ENCODE measurements at regions not wholly inside any gene's neighbourhood (a gene's known extent, or its start where the extent isn't known, plus 50 kb on each side); places are given as distances from the start of the nearest gene placed in this dataset.

DNA sequence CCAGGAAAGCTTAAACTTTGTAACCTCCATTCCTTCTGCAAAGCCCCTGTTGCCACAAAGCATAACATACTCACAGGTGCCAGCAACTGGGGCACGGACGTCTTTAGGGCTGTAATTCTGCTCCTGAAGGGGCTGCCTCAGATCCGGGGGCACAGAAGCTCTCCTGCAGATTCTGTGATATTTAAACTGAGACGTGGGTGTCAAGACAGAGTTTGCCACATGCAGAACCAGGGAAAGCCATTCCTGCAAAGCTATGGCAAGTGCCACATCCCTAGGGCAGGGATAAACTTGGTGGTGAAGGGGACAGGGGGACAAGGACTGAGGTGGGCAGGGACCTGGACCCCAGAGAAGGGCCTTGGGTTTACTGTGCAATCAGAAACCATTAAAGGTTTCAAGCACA lies 247.2 kb downstream of the EIPR1 start:
- no peak for ATAC-seq
- no TSS peak for BruUV-seq (replicated peaks)
- ChIA-PET POLR2A (no interaction called here), RAD21 (ENCODE audit: low non-redundant PET in 1 of 2, low total read pairs in 2 of 2, uncharacterized antibody in 2 of 2, unreplicated experiment in 2 of 2) (no interaction called here), CTCF (no interaction called here)
- H4K20me1 ChIP-seq (ENCODE audit: insufficient read depth) = no peaks in the 10 kb centered on the region
- no peak for TF ChIP-seq MAX (IDR thresholded peaks at IDR 0.05)
- no peak for TF ChIP-seq CTCF (IDR thresholded peaks at IDR 0.05 in 2 of 3, conservative IDR thresholded peaks at IDR 0.05 in 1 of 3; ENCODE audit: borderline replicate concordance in 1 of 3, insufficient read depth in 1 of 3, low read depth in 2 of 3, low read length in 2 of 3)
- no peak for TF ChIP-seq SP1 (IDR thresholded peaks at IDR 0.05; ENCODE audit: low read depth)
- no peak for TF ChIP-seq REST (IDR thresholded peaks at IDR 0.05; ENCODE audit: low read depth)
- no peak for TF ChIP-seq RAD21 (IDR thresholded peaks at IDR 0.05; ENCODE audit: low read depth)
- no peak for TF ChIP-seq FOSL1 (IDR thresholded peaks at IDR 0.05; ENCODE audit: low read depth)
- TF ChIP-seq, protein P1, sequence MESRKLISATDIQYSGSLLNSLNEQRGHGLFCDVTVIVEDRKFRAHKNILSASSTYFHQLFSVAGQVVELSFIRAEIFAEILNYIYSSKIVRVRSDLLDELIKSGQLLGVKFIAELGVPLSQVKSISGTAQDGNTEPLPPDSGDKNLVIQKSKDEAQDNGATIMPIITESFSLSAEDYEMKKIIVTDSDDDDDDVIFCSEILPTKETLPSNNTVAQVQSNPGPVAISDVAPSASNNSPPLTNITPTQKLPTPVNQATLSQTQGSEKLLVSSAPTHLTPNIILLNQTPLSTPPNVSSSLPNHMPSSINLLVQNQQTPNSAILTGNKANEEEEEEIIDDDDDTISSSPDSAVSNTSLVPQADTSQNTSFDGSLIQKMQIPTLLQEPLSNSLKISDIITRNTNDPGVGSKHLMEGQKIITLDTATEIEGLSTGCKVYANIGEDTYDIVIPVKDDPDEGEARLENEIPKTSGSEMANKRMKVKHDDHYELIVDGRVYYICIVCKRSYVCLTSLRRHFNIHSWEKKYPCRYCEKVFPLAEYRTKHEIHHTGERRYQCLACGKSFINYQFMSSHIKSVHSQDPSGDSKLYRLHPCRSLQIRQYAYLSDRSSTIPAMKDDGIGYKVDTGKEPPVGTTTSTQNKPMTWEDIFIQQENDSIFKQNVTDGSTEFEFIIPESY (IDR thresholded peaks at IDR 0.05; ENCODE audit: extremely low read depth, insufficient replicate concordance, low read length) = no peak
- TF ChIP-seq EZH2 (IDR thresholded peaks at IDR 0.05) = no peak
- TF ChIP-seq ZFX (IDR thresholded peaks at IDR 0.05) = no peak
- no peak for TF ChIP-seq SIN3A (IDR thresholded peaks at IDR 0.05; ENCODE audit: low read depth)
- no peak for TF ChIP-seq POLR2A (IDR thresholded peaks at IDR 0.05; ENCODE audit: borderline replicate concordance, extremely low read depth, insufficient read depth, insufficient read length)
- TF ChIP-seq ZNF274 (IDR thresholded peaks at IDR 0.05; ENCODE audit: low read depth, low read length) = no peak
- TF ChIP-seq POLR2AphosphoS5 (IDR thresholded peaks at IDR 0.05; ENCODE audit: low read depth, low read length) = no peak
- TF ChIP-seq CBX3 (IDR thresholded peaks at IDR 0.05; ENCODE audit: low read depth) = no peak
- TF ChIP-seq YY1 (IDR thresholded peaks at IDR 0.05; ENCODE audit: extremely low read depth, insufficient replicate concordance, low read depth, low read length) = no peak
- TF ChIP-seq CEBPB (IDR thresholded peaks at IDR 0.05; ENCODE audit: low read depth) = no peak
- no peak for TF ChIP-seq JUND (IDR thresholded peaks at IDR 0.05)
- no peak for TF ChIP-seq ELF1 (IDR thresholded peaks at IDR 0.05; ENCODE audit: borderline replicate concordance, low read depth)
- no peak for TF ChIP-seq EGR1 (IDR thresholded peaks at IDR 0.05; ENCODE audit: low read depth)
- H3K79me2 ChIP-seq (ENCODE audit: insufficient read depth, low read length) = no peaks in the 10 kb centered on the region
- H3K27me3 ChIP-seq (ENCODE audit: insufficient read depth, low read length) = no peaks in the 10 kb centered on the region
- H2AFZ ChIP-seq (ENCODE audit: low read depth, low read length, poor library complexity, severe bottlenecking) = no peak overlapping the region
- H3K9ac ChIP-seq (ENCODE audit: low read length) = no peak overlapping the region
- no peak for DNase-seq (ENCODE audit: low read depth, low spot score)
- H3K27ac ChIP-seq (ENCODE audit: low read depth, low read length) = no peak overlapping the region
- H3K9me2 ChIP-seq (ENCODE audit: insufficient read depth) = no peaks in the 10 kb centered on the region
- no peaks in the 10 kb centered on the region for H3K36me3 ChIP-seq (ENCODE audit: control insufficient read depth in 1 of 2, insufficient read depth in 2 of 2, low read length in 2 of 2)
- H3K4me1 ChIP-seq (ENCODE audit: control insufficient read depth in 1 of 2, insufficient read depth in 2 of 2, low read length in 2 of 2) = no peaks in the 10 kb centered on the region
- no peak overlapping the region for H3K4me2 ChIP-seq (ENCODE audit: low read length)
- no peak overlapping the region for H3K4me3 ChIP-seq (replicated peaks in 1 of 2; ENCODE audit: low read depth in 1 of 2, low read length in 2 of 2)
- intact Hi-C loops (cut with micrococcal nuclease) = no loop called here
- H3K9me3 ChIP-seq (ENCODE audit: control insufficient read depth in 1 of 2, insufficient read depth in 1 of 2, low read depth in 1 of 2, low read length in 2 of 2) = no peaks in the 10 kb centered on the region

Data from HCT116 (cell line).